Femur (tissue), 1 donor: ENCODE measurements at regions not wholly inside any gene's neighbourhood (a gene's known extent, or its start where the extent isn't known, plus 50 kb on each side); places are given as distances from the start of the nearest gene placed in this dataset.
"Not testable (repeated sequence)": the region's sequence is repeated elsewhere in the genome, so short reads cannot be mapped to it uniquely, and the experiment has no call there.

ENCODE experiments used
- DNase-seq: peaks from one replicate; pipeline ENCODE4 v3.0.0-alpha.2; 2017

DNA sequence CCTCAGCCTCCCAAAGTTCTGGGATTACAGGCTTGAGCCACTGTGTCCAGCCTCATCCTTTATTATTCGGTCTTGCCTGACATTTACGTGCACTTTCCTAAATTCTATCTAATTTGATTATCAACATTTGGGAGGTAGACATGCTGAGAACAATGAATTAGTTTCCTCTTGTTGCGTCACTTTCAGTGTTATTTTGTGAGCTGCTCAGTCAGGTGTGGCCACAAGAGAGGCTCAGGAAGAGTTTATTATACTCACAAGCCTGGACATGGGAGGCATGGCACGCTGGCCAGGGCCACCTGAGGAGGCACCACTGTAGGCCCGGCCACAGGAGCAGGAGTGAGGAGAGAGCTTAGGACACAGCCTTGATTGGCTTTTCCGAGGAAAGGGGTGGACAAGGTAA lies 59.7 kb upstream of the RBFOX2 start:
- no peak for DNase-seq

DNA sequence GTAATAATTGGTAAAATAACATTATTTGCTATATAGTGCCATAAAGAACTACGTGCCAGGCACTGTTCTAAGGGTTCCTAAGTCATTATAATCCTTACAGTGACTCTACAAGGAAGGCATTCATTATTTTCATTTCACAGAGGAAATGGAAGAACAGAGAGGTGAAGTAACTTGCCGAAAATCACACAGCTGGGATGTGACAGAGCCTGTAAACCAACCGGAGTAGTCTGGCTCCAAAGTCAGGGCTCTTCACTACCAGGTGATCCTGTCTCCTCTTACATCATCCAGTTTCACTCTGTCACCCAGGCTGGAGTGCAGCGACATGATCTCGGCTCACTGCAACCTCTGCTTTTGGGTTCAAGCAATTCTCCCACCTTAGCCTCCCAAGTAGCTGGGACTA lies 59.2 kb upstream of the RBFOX2 start:
- no peak for DNase-seq

DNA sequence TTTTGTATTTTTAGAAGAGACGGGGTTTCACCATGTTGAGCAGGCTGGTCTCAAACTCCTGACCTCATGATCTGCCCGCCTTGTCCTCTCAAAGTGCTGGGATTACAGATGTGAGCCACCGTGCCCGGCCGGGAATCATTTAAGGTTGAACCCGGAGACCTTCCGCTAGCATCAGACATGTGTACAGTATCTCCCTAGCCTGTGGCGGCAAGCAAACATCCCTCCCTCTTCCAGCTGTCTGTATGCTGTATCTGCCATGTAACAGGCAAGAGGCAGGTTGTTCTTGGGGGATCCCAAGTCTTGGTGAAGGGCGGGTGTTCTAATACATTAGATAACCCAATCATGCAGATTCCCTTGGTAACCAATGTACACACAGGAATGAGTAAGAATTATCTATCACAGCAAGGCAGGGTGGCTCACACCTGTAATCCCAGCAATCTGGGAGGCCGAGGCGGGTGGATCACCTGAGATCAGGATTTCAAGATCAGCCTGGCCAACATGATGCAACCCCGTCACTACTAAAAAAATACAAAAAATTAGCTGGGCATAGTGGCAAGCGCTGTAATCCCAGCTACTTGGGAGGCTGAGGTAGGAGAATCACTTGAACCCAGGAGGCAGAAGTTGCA lies 58.1 kb upstream of the RBFOX2 start:
- no peak for DNase-seq

DNA sequence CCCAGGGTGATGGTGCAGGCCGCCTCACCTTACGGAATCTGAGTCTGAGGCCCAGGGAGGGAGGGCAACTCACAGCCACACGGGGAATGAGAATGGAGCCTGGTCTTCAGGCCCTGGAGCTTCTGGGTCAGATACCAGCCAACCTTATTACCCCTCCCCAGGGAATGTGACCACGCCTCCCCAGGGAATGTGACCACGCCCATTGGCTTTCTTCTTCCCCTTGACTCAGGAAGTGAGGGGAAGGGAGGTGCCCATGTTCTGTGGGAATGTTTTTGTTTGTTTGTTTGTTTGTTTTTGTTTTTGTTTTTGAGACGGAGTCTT lies 57.5 kb upstream of the RBFOX2 start:
- no peak for DNase-seq

DNA sequence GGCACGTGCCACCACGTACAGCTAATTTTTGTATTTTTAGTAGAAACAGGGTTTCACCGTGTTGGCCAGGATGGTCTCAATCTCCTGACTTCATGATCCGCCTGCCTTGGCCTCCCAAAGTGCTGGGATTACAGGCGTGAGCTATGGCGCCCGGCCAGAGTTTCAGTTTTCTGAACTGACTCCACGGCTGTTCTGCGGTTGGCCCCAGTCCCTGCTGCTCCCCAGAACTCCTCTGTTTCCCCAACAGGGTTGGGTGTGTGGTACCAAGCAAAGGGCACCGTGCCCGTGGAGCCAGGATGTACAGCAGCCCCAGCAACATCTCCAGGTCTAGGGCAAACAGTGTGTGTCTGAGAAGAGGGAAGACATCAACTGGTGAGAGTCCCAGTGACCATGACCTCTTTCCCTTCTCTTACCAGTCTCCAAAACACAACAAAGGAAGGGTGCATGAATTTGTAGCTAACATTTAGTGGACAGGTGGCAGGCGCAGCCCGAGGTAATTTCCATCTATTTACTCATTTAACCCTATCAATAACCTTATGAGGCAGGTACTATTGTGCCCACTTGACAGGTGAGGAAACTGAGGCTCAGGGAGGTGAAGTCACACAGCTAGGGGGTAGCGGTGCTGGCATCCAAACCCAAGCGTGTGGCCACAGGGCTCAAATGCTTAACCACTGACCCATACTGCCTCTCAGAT lies 57.0 kb upstream of the RBFOX2 start:
- no peak for DNase-seq

DNA sequence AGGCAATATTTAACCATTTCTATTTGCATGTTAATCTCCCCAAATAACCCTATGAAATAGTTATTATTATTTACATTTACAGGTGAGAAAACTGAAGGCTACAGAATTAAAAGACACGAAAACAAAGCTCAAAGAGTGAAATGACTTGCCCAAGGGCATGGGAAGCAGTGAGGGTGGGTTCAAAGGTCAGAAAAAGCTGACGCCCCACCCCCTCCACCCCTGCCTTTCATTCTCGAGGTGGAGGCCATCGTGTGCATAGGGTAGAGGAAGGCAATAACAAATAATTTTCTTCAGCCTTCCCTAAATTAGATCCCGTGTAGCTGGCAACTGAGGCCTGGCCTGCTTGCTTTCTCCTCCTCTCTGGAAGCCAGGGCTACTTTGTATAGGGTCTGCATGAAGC lies 56.1 kb upstream of the RBFOX2 start:
- DNase-seq, result no peak

DNA sequence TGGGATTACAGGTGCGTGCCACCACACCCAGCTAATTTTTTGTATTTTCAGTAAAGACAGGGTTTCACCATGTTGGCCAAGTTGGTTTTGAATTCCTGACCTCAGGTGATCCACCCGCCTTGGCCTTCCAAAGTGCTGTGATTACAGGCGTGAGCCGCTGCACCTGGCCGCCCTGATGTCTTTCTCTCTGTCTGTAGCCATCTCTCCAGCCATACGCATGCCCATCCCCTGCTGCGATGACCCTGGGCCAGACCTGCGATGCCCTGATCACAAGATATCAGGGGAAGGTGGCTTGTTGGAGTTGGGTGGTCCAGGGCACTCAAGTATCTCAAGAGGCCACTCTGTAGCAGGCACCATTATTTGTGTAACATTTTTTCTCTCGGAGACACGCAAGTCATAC lies 54.4 kb upstream of the RBFOX2 start:
- DNase-seq, result no peak

DNA sequence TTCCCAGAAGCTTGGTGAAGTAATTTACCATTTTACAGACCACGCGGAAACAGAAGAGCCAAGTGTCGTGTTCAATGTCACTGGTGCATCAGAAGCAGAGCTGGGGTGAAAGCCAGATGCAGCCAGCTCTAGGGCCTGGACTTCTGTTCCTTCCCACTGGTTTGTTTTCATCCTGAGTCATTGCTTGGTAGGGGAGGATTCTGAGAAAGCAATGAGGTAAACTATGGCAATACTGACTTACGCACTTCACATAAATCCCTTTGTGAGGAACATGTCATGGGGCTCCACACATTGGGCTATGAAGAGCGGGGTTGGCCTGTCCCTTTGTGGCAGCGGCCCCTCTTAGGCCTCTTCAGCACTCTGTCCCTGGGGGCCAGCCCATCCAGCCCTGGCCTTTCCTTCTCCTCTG lies 52.4 kb upstream of the RBFOX2 start:
- peak; percentile 28 for DNase-seq

DNA sequence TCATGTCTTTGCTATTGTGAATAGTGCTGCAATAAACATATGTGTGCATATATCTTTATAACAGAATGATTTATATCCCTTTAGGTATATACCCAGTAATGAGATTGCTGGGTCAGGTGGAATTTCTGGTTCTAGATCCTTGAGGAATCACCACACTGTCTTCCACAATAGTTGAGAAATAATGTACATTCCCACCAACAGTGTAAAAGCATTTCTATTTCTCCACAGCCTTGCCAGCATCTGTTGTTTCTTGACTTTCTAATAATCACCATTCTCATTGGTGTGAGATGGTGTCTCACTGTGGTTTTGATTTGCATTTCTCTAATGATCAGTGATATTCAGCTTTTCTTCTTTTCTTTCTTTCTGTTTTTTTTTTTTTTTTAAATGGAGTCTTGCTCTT lies 51.7 kb upstream of the RBFOX2 start:
- DNase-seq, result not testable (repeated sequence)

DNA sequence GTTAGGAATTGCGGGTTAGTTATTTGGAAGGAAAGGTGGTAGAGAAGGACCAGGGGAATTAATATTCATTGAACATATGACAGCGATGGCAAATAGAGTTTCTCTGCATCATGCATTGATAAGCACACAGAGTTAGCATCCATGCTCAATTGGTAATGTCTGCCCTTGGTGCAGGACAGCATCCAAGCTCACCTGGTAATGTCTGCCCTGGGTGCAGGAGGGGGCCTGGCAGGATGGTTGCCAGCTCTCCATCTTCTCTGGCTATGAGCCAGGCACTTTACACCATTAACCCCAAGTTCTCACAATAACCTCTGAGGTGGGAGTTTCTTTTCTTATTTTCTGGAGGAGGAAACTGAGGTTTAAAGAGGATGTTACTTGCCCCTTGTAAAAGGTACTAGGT lies 50.4 kb upstream of the RBFOX2 start:
- no peak for DNase-seq
